ENCODE measurements at regions not wholly inside any gene's neighbourhood (a gene's known extent, or its start where the extent isn't known, plus 50 kb on each side); places are given as distances from the start of the nearest gene placed in this dataset.

GRCh38 chr14:29223947-29224346 lies 457.4 kb downstream of the FOXG1 start:
- no peak for TF ChIP-seq EP300 (IDR thresholded peaks at IDR 0.05)
- no peak for TF ChIP-seq POLR2AphosphoS5 (IDR thresholded peaks at IDR 0.05)
- TF ChIP-seq, protein P1, sequence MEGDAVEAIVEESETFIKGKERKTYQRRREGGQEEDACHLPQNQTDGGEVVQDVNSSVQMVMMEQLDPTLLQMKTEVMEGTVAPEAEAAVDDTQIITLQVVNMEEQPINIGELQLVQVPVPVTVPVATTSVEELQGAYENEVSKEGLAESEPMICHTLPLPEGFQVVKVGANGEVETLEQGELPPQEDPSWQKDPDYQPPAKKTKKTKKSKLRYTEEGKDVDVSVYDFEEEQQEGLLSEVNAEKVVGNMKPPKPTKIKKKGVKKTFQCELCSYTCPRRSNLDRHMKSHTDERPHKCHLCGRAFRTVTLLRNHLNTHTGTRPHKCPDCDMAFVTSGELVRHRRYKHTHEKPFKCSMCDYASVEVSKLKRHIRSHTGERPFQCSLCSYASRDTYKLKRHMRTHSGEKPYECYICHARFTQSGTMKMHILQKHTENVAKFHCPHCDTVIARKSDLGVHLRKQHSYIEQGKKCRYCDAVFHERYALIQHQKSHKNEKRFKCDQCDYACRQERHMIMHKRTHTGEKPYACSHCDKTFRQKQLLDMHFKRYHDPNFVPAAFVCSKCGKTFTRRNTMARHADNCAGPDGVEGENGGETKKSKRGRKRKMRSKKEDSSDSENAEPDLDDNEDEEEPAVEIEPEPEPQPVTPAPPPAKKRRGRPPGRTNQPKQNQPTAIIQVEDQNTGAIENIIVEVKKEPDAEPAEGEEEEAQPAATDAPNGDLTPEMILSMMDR (IDR thresholded peaks at IDR 0.05) = no peak
- no peak for TF ChIP-seq POLR2A (IDR thresholded peaks at IDR 0.05)
- intact Hi-C loops (cut with DNase I) = no loop called here

DNA sequence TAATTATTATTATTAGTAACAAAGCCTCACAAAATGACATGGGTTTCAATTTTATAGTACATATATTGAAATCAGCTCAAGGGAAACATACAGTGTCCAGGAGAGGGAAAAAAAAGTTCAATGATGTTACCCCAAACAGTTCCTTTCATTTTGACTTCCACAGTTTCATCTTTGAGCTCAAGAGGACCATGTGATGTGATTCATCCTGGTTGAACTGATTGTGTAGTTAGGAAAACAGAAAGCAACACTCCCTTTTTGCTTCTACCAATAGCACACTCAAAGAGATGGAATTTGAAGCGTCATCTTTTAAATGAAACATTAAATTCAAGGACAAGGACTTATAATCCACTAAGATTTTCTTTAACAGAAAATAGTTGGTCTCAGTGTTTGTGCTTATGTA lies 461.0 kb downstream of the FOXG1 start:
- intact Hi-C loops (cut with DNase I) = no loop called here
- H3K27me3 ChIP-seq = no peaks in the 10 kb centered on the region
- no peak overlapping the region for H3K27ac ChIP-seq
- no peaks in the 10 kb centered on the region for H3K9me3 ChIP-seq
- no peak for TF ChIP-seq EP300 (IDR thresholded peaks at IDR 0.05)
- TF ChIP-seq, protein P1 (IDR thresholded peaks at IDR 0.05) = no peak
- TF ChIP-seq POLR2A (IDR thresholded peaks at IDR 0.05) = no peak
- no peak for TF ChIP-seq POLR2AphosphoS5 (IDR thresholded peaks at IDR 0.05)
- H3K36me3 ChIP-seq = no peaks in the 10 kb centered on the region
- 75 to 83% methylated on average over 1 of the region's 1 CpG for WGBS, 2 donors
- DNase-seq = no peak
- no peaks in the 10 kb centered on the region for H3K4me1 ChIP-seq
- no peak overlapping the region for H3K4me3 ChIP-seq

More at GRCh38 chr14:29223947-29224346, 457.4 kb downstream of the FOXG1 start:
- 80 to 82% methylated on average over 3 of the region's 3 CpGs for WGBS, 2 donors
- no peaks in the 10 kb centered on the region for H3K27me3 ChIP-seq
- no peak overlapping the region for H3K4me3 ChIP-seq
- H3K9me3 ChIP-seq = no peaks in the 10 kb centered on the region
- no peaks in the 10 kb centered on the region for H3K36me3 ChIP-seq
- H3K4me1 ChIP-seq = no peaks in the 10 kb centered on the region
- H3K27ac ChIP-seq = no peak overlapping the region
- DNase-seq = no peak

DNA sequence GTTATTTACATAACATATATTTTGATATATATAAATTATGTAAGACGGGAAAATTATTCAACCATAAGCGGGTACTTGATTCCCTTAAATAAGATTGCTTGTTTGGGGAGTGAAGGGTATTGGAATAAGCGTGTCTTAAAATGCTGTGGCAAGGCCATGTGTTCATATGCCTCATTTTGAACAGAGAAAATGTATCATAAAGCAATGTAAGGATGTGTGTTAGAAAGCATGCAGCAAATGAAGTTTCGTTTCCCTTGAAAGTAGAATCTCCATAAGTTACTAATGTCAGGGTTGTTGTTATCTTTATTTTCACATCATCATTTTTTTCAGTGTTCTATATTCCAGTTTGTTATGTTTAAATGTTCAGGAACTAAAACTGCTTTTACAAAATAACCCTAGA lies 465.6 kb downstream of the FOXG1 start:
- TF ChIP-seq, protein P1 (IDR thresholded peaks at IDR 0.05) = no peak
- TF ChIP-seq EP300 (IDR thresholded peaks at IDR 0.05) = no peak
- no peak overlapping the region for H3K27ac ChIP-seq
- DNase-seq = no peak
- 77 to 89% methylated on average over 4 of the region's 4 CpGs for WGBS, 2 donors
- no peaks in the 10 kb centered on the region for H3K4me1 ChIP-seq
- intact Hi-C loops (cut with DNase I) = no loop called here
- H3K27me3 ChIP-seq = no peaks in the 10 kb centered on the region
- no peaks in the 10 kb centered on the region for H3K9me3 ChIP-seq
- H3K36me3 ChIP-seq = no peaks in the 10 kb centered on the region
- H3K4me3 ChIP-seq = no peak overlapping the region

- DNase-seq = no peak
- no peak overlapping the region for H3K27ac ChIP-seq
- no peaks in the 10 kb centered on the region for H3K27me3 ChIP-seq
- no peaks in the 10 kb centered on the region for H3K4me1 ChIP-seq
- no peaks in the 10 kb centered on the region for H3K36me3 ChIP-seq
- TF ChIP-seq, protein P1 (IDR thresholded peaks at IDR 0.05) = no peak
- TF ChIP-seq POLR2AphosphoS5 (IDR thresholded peaks at IDR 0.05) = no peak
- no peak for TF ChIP-seq POLR2A (IDR thresholded peaks at IDR 0.05)
- no peaks in the 10 kb centered on the region for H3K9me3 ChIP-seq
- intact Hi-C loops (cut with DNase I) = no loop called here
- H3K4me3 ChIP-seq = no peak overlapping the region
Measured at GRCh38 chr14:29232711-29233110, 466.1 kb downstream of the FOXG1 start.

GRCh38 chr14:29233188-29233587 lies 466.6 kb downstream of the FOXG1 start:
- whole genome bisulfite sequencing, 2 donors = 37 to 44% methylated on average over 4 of the region's 4 CpGs
- Histone ChIP-seq H3K4me3 (no peak overlapping the region), H3K27ac (no peak overlapping the region), H3K9me3 (no peaks in the 10 kb centered on the region), H3K36me3 (no peaks in the 10 kb centered on the region), H3K27me3 (no peaks in the 10 kb centered on the region), H3K4me1 (no peaks in the 10 kb centered on the region)
- no peak for DNase-seq
- TF ChIP-seq, protein P1 (IDR thresholded peaks at IDR 0.05) = no peak
- TF ChIP-seq EP300 (IDR thresholded peaks at IDR 0.05) = no peak
- TF ChIP-seq POLR2A (IDR thresholded peaks at IDR 0.05) = no peak
- no peak for TF ChIP-seq POLR2AphosphoS5 (IDR thresholded peaks at IDR 0.05)
- intact Hi-C loops (cut with DNase I) = no loop called here
